Panc1 (cell line): ENCODE measurements at regions not wholly inside any gene's neighbourhood (a gene's known extent, or its start where the extent isn't known, plus 50 kb on each side); places are given as distances from the start of the nearest gene placed in this dataset.

ENCODE experiments used
- POLR2AphosphoS5 ChIP-seq: IDR thresholded peaks from 2 replicates; pipeline ENCODE4 v1.6.1; 2012; ENCODE audit warnings: mild to moderate bottlenecking, low read depth, low read length, moderate library complexity
- SIN3A ChIP-seq: IDR thresholded peaks from 2 replicates; pipeline ENCODE4 v1.6.1; 2012; ENCODE audit warnings: low read depth, mild to moderate bottlenecking, low read length, moderate library complexity, borderline replicate concordance; ENCODE audit not compliant: insufficient read depth
- TCF7L2 ChIP-seq: IDR thresholded peaks from 2 replicates; pipeline ENCODE4 v1.6.1; 2011; ENCODE audit warnings: mild to moderate bottlenecking, low read depth, low read length, inconsistent platforms
- TF ChIP-seq, protein P1 (sequence below): fragments of 450-650 bp; IDR thresholded peaks from 2 replicates; pipeline ENCODE4 v1.5.1; 2017; ENCODE audit warnings: mild to moderate bottlenecking
- TF ChIP-seq, protein P2 (sequence below), 2 experiments: IDR thresholded peaks; 2 replicates each; pipeline ENCODE4 v1.6.1; 2011 to 2012; ENCODE audit warnings: low read depth in 2 of 2, control low read depth in 1 of 2, low read length in 1 of 2, mild to moderate bottlenecking in 1 of 2, moderate library complexity in 1 of 2; ENCODE audit not compliant: insufficient read depth in 1 of 2

DNA sequence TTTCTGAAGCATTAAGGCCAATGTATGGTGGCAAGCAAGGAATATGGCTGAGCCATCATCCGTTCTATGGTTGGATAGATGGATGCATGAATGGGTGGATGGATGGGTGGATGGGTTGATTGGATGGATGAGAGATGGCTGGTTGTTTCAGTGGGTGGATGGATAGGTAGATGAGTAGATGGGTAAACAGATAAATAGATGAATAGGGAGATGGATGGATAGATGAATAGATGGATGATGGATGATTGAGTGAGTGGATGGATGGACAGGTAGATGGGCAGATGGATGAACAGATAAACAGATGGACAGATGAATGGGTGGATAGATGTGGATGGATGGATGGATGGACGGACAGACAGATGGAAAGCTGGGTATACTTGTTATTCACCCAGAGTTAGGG, 92.6 kb upstream of the ZNF618 start:
- TF ChIP-seq, protein P1, sequence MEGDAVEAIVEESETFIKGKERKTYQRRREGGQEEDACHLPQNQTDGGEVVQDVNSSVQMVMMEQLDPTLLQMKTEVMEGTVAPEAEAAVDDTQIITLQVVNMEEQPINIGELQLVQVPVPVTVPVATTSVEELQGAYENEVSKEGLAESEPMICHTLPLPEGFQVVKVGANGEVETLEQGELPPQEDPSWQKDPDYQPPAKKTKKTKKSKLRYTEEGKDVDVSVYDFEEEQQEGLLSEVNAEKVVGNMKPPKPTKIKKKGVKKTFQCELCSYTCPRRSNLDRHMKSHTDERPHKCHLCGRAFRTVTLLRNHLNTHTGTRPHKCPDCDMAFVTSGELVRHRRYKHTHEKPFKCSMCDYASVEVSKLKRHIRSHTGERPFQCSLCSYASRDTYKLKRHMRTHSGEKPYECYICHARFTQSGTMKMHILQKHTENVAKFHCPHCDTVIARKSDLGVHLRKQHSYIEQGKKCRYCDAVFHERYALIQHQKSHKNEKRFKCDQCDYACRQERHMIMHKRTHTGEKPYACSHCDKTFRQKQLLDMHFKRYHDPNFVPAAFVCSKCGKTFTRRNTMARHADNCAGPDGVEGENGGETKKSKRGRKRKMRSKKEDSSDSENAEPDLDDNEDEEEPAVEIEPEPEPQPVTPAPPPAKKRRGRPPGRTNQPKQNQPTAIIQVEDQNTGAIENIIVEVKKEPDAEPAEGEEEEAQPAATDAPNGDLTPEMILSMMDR: no peak
- no peak for TF ChIP-seq POLR2AphosphoS5
- TF ChIP-seq, protein P2, sequence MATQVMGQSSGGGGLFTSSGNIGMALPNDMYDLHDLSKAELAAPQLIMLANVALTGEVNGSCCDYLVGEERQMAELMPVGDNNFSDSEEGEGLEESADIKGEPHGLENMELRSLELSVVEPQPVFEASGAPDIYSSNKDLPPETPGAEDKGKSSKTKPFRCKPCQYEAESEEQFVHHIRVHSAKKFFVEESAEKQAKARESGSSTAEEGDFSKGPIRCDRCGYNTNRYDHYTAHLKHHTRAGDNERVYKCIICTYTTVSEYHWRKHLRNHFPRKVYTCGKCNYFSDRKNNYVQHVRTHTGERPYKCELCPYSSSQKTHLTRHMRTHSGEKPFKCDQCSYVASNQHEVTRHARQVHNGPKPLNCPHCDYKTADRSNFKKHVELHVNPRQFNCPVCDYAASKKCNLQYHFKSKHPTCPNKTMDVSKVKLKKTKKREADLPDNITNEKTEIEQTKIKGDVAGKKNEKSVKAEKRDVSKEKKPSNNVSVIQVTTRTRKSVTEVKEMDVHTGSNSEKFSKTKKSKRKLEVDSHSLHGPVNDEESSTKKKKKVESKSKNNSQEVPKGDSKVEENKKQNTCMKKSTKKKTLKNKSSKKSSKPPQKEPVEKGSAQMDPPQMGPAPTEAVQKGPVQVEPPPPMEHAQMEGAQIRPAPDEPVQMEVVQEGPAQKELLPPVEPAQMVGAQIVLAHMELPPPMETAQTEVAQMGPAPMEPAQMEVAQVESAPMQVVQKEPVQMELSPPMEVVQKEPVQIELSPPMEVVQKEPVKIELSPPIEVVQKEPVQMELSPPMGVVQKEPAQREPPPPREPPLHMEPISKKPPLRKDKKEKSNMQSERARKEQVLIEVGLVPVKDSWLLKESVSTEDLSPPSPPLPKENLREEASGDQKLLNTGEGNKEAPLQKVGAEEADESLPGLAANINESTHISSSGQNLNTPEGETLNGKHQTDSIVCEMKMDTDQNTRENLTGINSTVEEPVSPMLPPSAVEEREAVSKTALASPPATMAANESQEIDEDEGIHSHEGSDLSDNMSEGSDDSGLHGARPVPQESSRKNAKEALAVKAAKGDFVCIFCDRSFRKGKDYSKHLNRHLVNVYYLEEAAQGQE (IDR thresholded peaks at IDR 0.05; ENCODE audit: insufficient read depth in 1 of 2, low read depth in 2 of 2, low read length in 1 of 2): no peak
- no peak for TF ChIP-seq SIN3A
- TF ChIP-seq TCF7L2: no peak
